GM12878 (cell line): ENCODE measurements at regions not wholly inside any gene's neighbourhood (a gene's known extent, or its start where the extent isn't known, plus 50 kb on each side); places are given as distances from the start of the nearest gene placed in this dataset.

Experiments used
- ATF3 ChIP-seq: IDR thresholded peaks from 2 replicates; pipeline ENCODE4 v1.6.1; 2011; ENCODE audit warnings: low read depth, mild to moderate bottlenecking, low read length, moderate library complexity, borderline replicate concordance; ENCODE audit errors: extremely low read depth
- CTCF ChIP-seq, 3 experiments: IDR thresholded peaks in 2 of 3; conservative IDR thresholded peaks in 1 of 3; 2 replicates each; pipeline ENCODE4 v1.5.1; 2011; ENCODE audit warnings: low read depth in 3 of 3, low read length in 3 of 3, mild to moderate bottlenecking in 3 of 3, control low read depth in 2 of 3, moderate library complexity in 2 of 3, inconsistent platforms in 1 of 3, mixed read lengths in 1 of 3; ENCODE audit not compliant: control insufficient read depth in 2 of 3, insufficient read depth in 1 of 3; ENCODE audit errors: extremely low read depth in 1 of 3
- ELK1 ChIP-seq: IDR thresholded peaks from 2 replicates; pipeline ENCODE4 v1.6.1; 2012; ENCODE audit warnings: low read depth, low read length, improper control_type of control experiment
- TCF3 ChIP-seq: IDR thresholded peaks from 2 replicates; pipeline ENCODE4 v1.6.1; 2012; ENCODE audit warnings: low read depth, mild to moderate bottlenecking, low read length, borderline replicate concordance; ENCODE audit not compliant: insufficient read depth
- YY1 ChIP-seq: IDR thresholded peaks from 2 replicates; pipeline ENCODE4 v1.6.1; 2011; ENCODE audit warnings: low read depth, mild to moderate bottlenecking, low read length

- TF ChIP-seq YY1 (no peak), ELK1 (no peak), CTCF (IDR thresholded peaks at IDR 0.05 in 2 of 3, conservative IDR thresholded peaks at IDR 0.05 in 1 of 3; ENCODE audit: control insufficient read depth in 2 of 3, extremely low read depth in 1 of 3, insufficient read depth in 1 of 3, low read depth in 3 of 3, low read length in 3 of 3) (no peak), TCF3 (no peak), ATF3 (no peak)
Observed at GRCh38 chr2:18860179-18860578, 270.8 kb upstream of the NT5C1B start.
